DOHH2 (cell line): ENCODE measurements at regions not wholly inside any gene's neighbourhood (a gene's known extent, or its start where the extent isn't known, plus 50 kb on each side); places are given as distances from the start of the nearest gene placed in this dataset.
A peak's percentile ranks its signal among the peaks of the same experiment; 100 is the strongest.

Experiments used
- H3F3A ChIP-seq: fragments of 200-600 bp; sonication (generic), shearing (Covaris generic); 2 replicates; pipeline ENCODE4 v1.6.0; 2016; ENCODE audit warnings: antibody characterized with exemption, mild to moderate bottlenecking; ENCODE audit not compliant: control insufficient read depth, insufficient read depth
- H3K27ac ChIP-seq: fragments of 200-600 bp; sonication (generic); 2 replicates; pipeline ENCODE4 v1.5.1; 2014; ENCODE audit warnings: low read depth, mild to moderate bottlenecking, low read length, moderate library complexity
- H3K27me3 ChIP-seq: fragments of 200-600 bp; sonication (generic); 2 replicates; pipeline ENCODE4 v1.6.1; 2014; ENCODE audit warnings: mild to moderate bottlenecking, low read length, mixed read lengths; ENCODE audit not compliant: control insufficient read depth
- H3K36me3 ChIP-seq: fragments of 200-600 bp; sonication (generic); 2 replicates; pipeline ENCODE4 v1.6.1; 2014; ENCODE audit warnings: mild to moderate bottlenecking, low read length, moderate library complexity, mixed read lengths; ENCODE audit not compliant: control insufficient read depth
- H3K4me1 ChIP-seq: fragments of 200-600 bp; sonication (generic); 2 replicates; pipeline ENCODE4 v1.6.1; 2014; ENCODE audit warnings: mild to moderate bottlenecking, low read length, mixed read lengths; ENCODE audit not compliant: control insufficient read depth
- H3K4me2 ChIP-seq: fragments of 200-600 bp; sonication (generic); 2 replicates; pipeline ENCODE4 v1.6.0; 2014; ENCODE audit warnings: mild to moderate bottlenecking, low read length, moderate library complexity
- H3K4me3 ChIP-seq: fragments of 200-600 bp; sonication (generic); 2 replicates; pipeline ENCODE4 v1.5.1; 2014; ENCODE audit warnings: mild to moderate bottlenecking, low read length, mixed read lengths
- H3K79me2 ChIP-seq: fragments of 200-600 bp; sonication (generic); 2 replicates; pipeline ENCODE4 v1.6.1; 2014; ENCODE audit warnings: mild to moderate bottlenecking, low read length, mixed read lengths; ENCODE audit not compliant: control insufficient read depth
- H3K9me2 ChIP-seq: fragments of 200-600 bp; sonication (generic); replicated peaks from 2 replicates; pipeline ENCODE4 v1.6.1; 2014; ENCODE audit warnings: mild to moderate bottlenecking, low read length, mixed read lengths; ENCODE audit not compliant: control insufficient read depth
- H3K9me3 ChIP-seq: fragments of 200-600 bp; sonication (generic); 2 replicates; pipeline ENCODE4 v1.6.1; 2014; ENCODE audit warnings: antibody characterized with exemption, low read length, mixed read lengths; ENCODE audit not compliant: control insufficient read depth, insufficient read depth
- H4K20me1 ChIP-seq: fragments of 200-600 bp; sonication (generic); 2 replicates; pipeline ENCODE4 v1.6.0; 2014; ENCODE audit warnings: low read depth, mild to moderate bottlenecking, antibody characterized with exemption, low read length, moderate library complexity; ENCODE audit not compliant: control insufficient read depth, insufficient read depth
- EZH2phosphoT487 ChIP-seq: fragments of 200-600 bp; sonication (generic); IDR thresholded peaks from 2 replicates; pipeline ENCODE4 v1.6.1; 2017; ENCODE audit warnings: borderline replicate concordance, mild to moderate bottlenecking, antibody characterized with exemption, low read length, moderate library complexity, mixed read lengths
- TF ChIP-seq, protein P1 (sequence below): fragments of 200-600 bp; sonication (generic); IDR thresholded peaks from one replicate; pipeline ENCODE4 v1.5.1; 2014; ENCODE audit warnings: antibody characterized with exemption, mild to moderate bottlenecking, low read depth, low read length; ENCODE audit not compliant: poor library complexity, severe bottlenecking

DNA sequence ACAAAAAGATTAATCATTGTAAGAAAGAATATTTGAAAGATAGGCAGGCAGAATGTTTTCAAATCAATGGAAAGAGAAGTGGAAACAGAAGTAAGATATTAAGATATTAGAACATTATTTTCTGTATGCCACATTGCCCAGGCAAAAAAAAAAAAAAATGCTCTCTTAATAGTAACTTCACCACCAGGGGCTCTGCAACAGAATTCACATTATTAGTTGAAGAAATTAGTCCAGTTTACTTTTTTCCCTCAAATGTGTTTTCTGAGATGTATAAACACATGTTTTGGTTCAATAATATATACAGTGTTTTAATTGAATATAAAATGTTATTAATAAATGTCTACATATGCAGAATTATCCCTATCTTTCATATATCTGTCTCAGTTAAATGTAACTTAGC, 78.0 kb upstream of the ADAD1 start:
- H3K36me3 ChIP-seq, result no peaks in the 10 kb centered on the region
- H3K4me2 ChIP-seq, result no peak overlapping the region
- no peaks in the 10 kb centered on the region for H3K27me3 ChIP-seq
- H4K20me1 ChIP-seq, result no peaks in the 10 kb centered on the region
- H3K27ac ChIP-seq, result no peak overlapping the region
- H3K4me3 ChIP-seq, result no peak overlapping the region
- no peaks in the 10 kb centered on the region for H3F3A ChIP-seq
- no peaks in the 10 kb centered on the region for H3K9me2 ChIP-seq
- no peaks in the 10 kb centered on the region for H3K9me3 ChIP-seq
- H3K4me1 ChIP-seq, result no peaks in the 10 kb centered on the region
- TF ChIP-seq, protein P1, sequence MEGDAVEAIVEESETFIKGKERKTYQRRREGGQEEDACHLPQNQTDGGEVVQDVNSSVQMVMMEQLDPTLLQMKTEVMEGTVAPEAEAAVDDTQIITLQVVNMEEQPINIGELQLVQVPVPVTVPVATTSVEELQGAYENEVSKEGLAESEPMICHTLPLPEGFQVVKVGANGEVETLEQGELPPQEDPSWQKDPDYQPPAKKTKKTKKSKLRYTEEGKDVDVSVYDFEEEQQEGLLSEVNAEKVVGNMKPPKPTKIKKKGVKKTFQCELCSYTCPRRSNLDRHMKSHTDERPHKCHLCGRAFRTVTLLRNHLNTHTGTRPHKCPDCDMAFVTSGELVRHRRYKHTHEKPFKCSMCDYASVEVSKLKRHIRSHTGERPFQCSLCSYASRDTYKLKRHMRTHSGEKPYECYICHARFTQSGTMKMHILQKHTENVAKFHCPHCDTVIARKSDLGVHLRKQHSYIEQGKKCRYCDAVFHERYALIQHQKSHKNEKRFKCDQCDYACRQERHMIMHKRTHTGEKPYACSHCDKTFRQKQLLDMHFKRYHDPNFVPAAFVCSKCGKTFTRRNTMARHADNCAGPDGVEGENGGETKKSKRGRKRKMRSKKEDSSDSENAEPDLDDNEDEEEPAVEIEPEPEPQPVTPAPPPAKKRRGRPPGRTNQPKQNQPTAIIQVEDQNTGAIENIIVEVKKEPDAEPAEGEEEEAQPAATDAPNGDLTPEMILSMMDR, result no peak
- TF ChIP-seq EZH2phosphoT487, result no peak
- no peaks in the 10 kb centered on the region for H3K79me2 ChIP-seq

DNA sequence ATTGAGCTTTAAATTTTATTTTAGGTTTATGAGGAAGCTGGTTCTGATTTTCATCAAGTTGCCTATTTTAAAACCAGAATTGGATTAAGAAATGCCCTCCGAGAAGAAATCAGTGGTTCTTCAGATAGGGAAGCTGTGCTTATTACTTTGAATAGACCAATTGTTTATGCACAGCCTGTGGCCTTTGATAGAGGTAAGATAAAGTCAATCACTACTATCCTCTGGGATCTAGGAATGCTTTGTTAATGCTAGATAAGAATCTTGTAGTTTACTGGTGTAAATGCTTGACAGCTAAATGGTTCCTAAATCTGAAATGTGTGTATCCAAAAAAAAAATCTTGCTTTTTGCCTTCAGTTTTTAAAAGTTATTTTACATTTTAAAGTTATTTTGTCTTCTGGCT, 73.0 kb upstream of the ADAD1 start:
- no peaks in the 10 kb centered on the region for H3K79me2 ChIP-seq
- no peaks in the 10 kb centered on the region for H4K20me1 ChIP-seq
- no peak overlapping the region for H3K4me2 ChIP-seq
- no peaks in the 10 kb centered on the region for H3K27me3 ChIP-seq
- TF ChIP-seq, protein P1, result no peak
- no peak for TF ChIP-seq EZH2phosphoT487
- H3K4me3 ChIP-seq, result no peak overlapping the region
- H3K9me3 ChIP-seq, result no peaks in the 10 kb centered on the region
- no peaks in the 10 kb centered on the region for H3K9me2 ChIP-seq
- H3F3A ChIP-seq, result no peaks in the 10 kb centered on the region
- H3K36me3 ChIP-seq, result 0 out of 2 replicates have a peak, but pooled peaks cover 3% of the 10 kb centered on the region
- H3K4me1 ChIP-seq, result no peaks in the 10 kb centered on the region
- no peak overlapping the region for H3K27ac ChIP-seq

DNA sequence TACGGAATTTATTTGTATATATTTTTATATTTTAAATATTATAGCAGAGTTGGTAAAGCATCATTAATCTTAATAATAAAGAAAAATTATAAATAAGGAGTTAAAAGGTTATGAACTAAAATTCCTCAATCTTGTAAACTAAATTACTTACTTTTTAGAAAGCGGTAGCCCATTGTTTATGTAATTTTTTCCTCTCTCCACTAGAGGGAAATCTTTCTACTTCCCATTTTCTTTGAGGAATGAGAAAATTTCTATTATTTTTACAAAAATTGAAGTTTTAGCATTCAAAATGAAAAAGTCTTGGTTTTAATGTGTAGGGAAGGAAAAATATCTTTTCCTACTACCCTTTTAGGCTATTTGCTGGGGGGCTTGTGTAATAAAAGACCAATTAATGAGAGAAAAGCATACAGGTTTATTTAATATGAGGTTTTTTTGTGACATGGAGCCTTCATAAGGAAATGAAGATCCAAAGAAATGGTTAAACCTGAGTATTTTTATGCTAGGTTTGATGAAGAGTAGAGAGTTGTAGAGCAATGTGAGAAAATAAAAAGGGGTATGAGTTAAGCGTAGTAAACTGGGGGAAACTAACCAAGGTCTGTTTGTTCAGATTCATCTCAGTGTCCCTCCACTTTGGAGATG, 68.7 kb upstream of the ADAD1 start:
- Histone ChIP-seq H4K20me1 (no peaks in the 10 kb centered on the region), H3K4me3 (no peak overlapping the region), H3K9me3 (no peaks in the 10 kb centered on the region), H3F3A (no peaks in the 10 kb centered on the region), H3K27me3 (no peaks in the 10 kb centered on the region), H3K79me2 (no peaks in the 10 kb centered on the region), H3K9me2 (no peaks in the 10 kb centered on the region), H3K36me3 (0 out of 2 replicates have a peak, but pooled peaks cover 3% of the 10 kb centered on the region), H3K27ac (no peak overlapping the region), H3K4me2 (no peak overlapping the region), H3K4me1 (no peaks in the 10 kb centered on the region)
- TF ChIP-seq, protein P1, result peak; percentile 45
- no peak for TF ChIP-seq EZH2phosphoT487
